ENCODE measurements at regions not wholly inside any gene's neighbourhood (a gene's known extent, or its start where the extent isn't known, plus 50 kb on each side); places are given as distances from the start of the nearest gene placed in this dataset.

- no peak for DNase-seq
Observed at GRCh38 chr3:117135207-117135606, 425.6 kb downstream of the TUSC7 start.

GRCh38 chr3:117136003-117136402 lies 426.4 kb downstream of the TUSC7 start:
- no peak for DNase-seq

- DNase-seq, result no peak
Observed at GRCh38 chr3:117137065-117137464, 427.5 kb downstream of the TUSC7 start.

- no peak for DNase-seq
Observed at GRCh38 chr3:117139681-117140080, 430.1 kb downstream of the TUSC7 start.

- no peak for DNase-seq
Observed at GRCh38 chr3:117141812-117142211, 432.2 kb downstream of the TUSC7 start.

- no peak for DNase-seq
Observed at GRCh38 chr3:117144853-117145252, 435.3 kb downstream of the TUSC7 start.

GRCh38 chr3:117145677-117146076 lies 436.1 kb downstream of the TUSC7 start:
- no peak for DNase-seq

GRCh38 chr3:117146571-117146970 lies 437.0 kb downstream of the TUSC7 start:
- DNase-seq, result no peak

GRCh38 chr3:117149584-117149983 lies 440.0 kb downstream of the TUSC7 start:
- no peak for DNase-seq

GRCh38 chr3:117150628-117151027 lies 441.0 kb downstream of the TUSC7 start:
- DNase-seq, result no peak

GRCh38 chr3:117160176-117160575 lies 450.6 kb downstream of the TUSC7 start:
- no peak for DNase-seq

GRCh38 chr3:117161816-117162215 lies 452.2 kb downstream of the TUSC7 start:
- no peak for DNase-seq

GRCh38 chr3:117165176-117165575 lies 455.6 kb downstream of the TUSC7 start:
- no peak for DNase-seq

GRCh38 chr3:117165601-117166051 lies 456.0 kb downstream of the TUSC7 start:
- DNase-seq, result no peak

- DNase-seq, result no peak
Observed at GRCh38 chr3:117168896-117169295, 459.3 kb downstream of the TUSC7 start.

GRCh38 chr3:117170094-117170493 lies 460.5 kb downstream of the TUSC7 start:
- DNase-seq, result no peak

- DNase-seq, result no peak
Observed at GRCh38 chr3:117171124-117171523, 461.5 kb downstream of the TUSC7 start.

GRCh38 chr3:117172426-117172825 lies 462.8 kb downstream of the TUSC7 start:
- DNase-seq, result no peak

- DNase-seq, result no peak
Observed at GRCh38 chr3:117181222-117181621, 471.6 kb downstream of the TUSC7 start.

- DNase-seq, result no peak
Observed at GRCh38 chr3:117184574-117184973, 475.0 kb downstream of the TUSC7 start.

- no peak for DNase-seq
Observed at GRCh38 chr3:117191245-117191644, 481.7 kb downstream of the TUSC7 start.

- DNase-seq, result no peak
Observed at GRCh38 chr3:117192888-117193287, 483.3 kb downstream of the TUSC7 start.

- no peak for DNase-seq
Observed at GRCh38 chr3:117193390-117193789, 483.8 kb downstream of the TUSC7 start.

GRCh38 chr3:117195034-117195433 lies 485.5 kb downstream of the TUSC7 start:
- no peak for DNase-seq

GRCh38 chr3:117200962-117201361 lies 491.4 kb downstream of the TUSC7 start:
- DNase-seq, result no peak
